Activated CD8-positive, alpha-beta memory T cell treated with anti-CD3 and anti-CD28 coated beads, Interleukin-2, amount 50 U/mL, for 4 hours (primary cell): ENCODE measurements at regions not wholly inside any gene's neighbourhood (a gene's known extent, or its start where the extent isn't known, plus 50 kb on each side); places are given as distances from the start of the nearest gene placed in this dataset.

Experiments
- DNase-seq: peaks from one replicate; pipeline ENCODE4 v3.0.0-alpha.2; 2020

GRCh38 chr10:47078393-47079203 is 167.4 kb downstream of the PTPN20 start:
- no peak for DNase-seq

GRCh38 chr10:47079204-47079580 is 168.0 kb downstream of the PTPN20 start:
- no peak for DNase-seq

GRCh38 chr10:47081264-47081663 is 170.0 kb downstream of the PTPN20 start:
- no peak for DNase-seq

GRCh38 chr10:47082055-47082784 is 171.0 kb downstream of the PTPN20 start:
- DNase-seq, result no peak

- DNase-seq, result no peak
These were observed 176.4 kb downstream of the PTPN20 start for GRCh38 chr10:47087667-47088066.

- no peak for DNase-seq
These were observed 177.6 kb downstream of the PTPN20 start for GRCh38 chr10:47088656-47089354.

GRCh38 chr10:47090042-47090441 is 178.8 kb downstream of the PTPN20 start:
- DNase-seq, result no peak

GRCh38 chr10:47090903-47091302 is 179.7 kb downstream of the PTPN20 start:
- DNase-seq, result no peak

GRCh38 chr10:47091421-47091820 is 180.2 kb downstream of the PTPN20 start:
- no peak for DNase-seq

- no peak for DNase-seq
These were observed 181.1 kb downstream of the PTPN20 start for GRCh38 chr10:47092376-47092775.

- no peak for DNase-seq
These were observed 181.6 kb downstream of the PTPN20 start for GRCh38 chr10:47092831-47093230.

GRCh38 chr10:47094126-47094525 is 182.9 kb downstream of the PTPN20 start:
- no peak for DNase-seq

- no peak for DNase-seq
These were observed 183.4 kb downstream of the PTPN20 start for GRCh38 chr10:47094636-47095035.

GRCh38 chr10:47095211-47095610 is 184.0 kb downstream of the PTPN20 start:
- no peak for DNase-seq

- no peak for DNase-seq
These were observed 184.8 kb downstream of the PTPN20 start for GRCh38 chr10:47095848-47096612.

GRCh38 chr10:47098238-47098637 is 187.0 kb downstream of the PTPN20 start:
- no peak for DNase-seq

- no peak for DNase-seq
These were observed 187.7 kb downstream of the PTPN20 start for GRCh38 chr10:47098964-47099363.

- DNase-seq, result no peak
These were observed 188.2 kb downstream of the PTPN20 start for GRCh38 chr10:47099474-47099873.

GRCh38 chr10:47101196-47101595 is 190.0 kb downstream of the PTPN20 start:
- no peak for DNase-seq

- DNase-seq, result no peak
These were observed 190.6 kb downstream of the PTPN20 start for GRCh38 chr10:47101807-47102206.

- no peak for DNase-seq
These were observed 192.9 kb downstream of the PTPN20 start for GRCh38 chr10:47104151-47104605.

GRCh38 chr10:47104786-47105385 is 193.7 kb downstream of the PTPN20 start:
- no peak for DNase-seq
